Activated T-cell treated with anti-CD3 and anti-CD28 coated beads, Interleukin-2, amount 50 U/mL, for 24 hours (primary cell): ENCODE measurements at regions not wholly inside any gene's neighbourhood (a gene's known extent, or its start where the extent isn't known, plus 50 kb on each side); places are given as distances from the start of the nearest gene placed in this dataset.

ENCODE experiments used
- DNase-seq: peaks from one replicate; pipeline ENCODE4 v3.0.0-alpha.2; 2020
- H3K27ac Mint-ChIP-seq: 2 replicates; pipeline ENCODE4 v1.8.0; 2020; ENCODE audit warnings: mild to moderate bottlenecking, mixed read lengths
- H3K27me3 Mint-ChIP-seq: 2 replicates; pipeline ENCODE4 v1.8.0; 2020; ENCODE audit warnings: mixed read lengths
- H3K36me3 Mint-ChIP-seq: 2 replicates; pipeline ENCODE4 v1.8.0; 2020; ENCODE audit warnings: low read depth, mixed read lengths
- H3K4me1 Mint-ChIP-seq: 2 replicates; pipeline ENCODE4 v1.8.0; 2020; ENCODE audit warnings: low read depth, mixed read lengths
- H3K4me3 Mint-ChIP-seq: 2 replicates; pipeline ENCODE4 v1.8.0; 2020; ENCODE audit warnings: mild to moderate bottlenecking, moderate library complexity, mixed read lengths
- H3K9me3 Mint-ChIP-seq: 2 replicates; pipeline ENCODE4 v1.8.0; 2020; ENCODE audit warnings: mixed read lengths

GRCh38 chr16:9419161-9419560, 327.7 kb downstream of the HAPSTR1 start:
- no peak overlapping the region for H3K27ac Mint-ChIP-seq
- H3K36me3 Mint-ChIP-seq = no peaks in the 10 kb centered on the region
- no peaks in the 10 kb centered on the region for H3K4me1 Mint-ChIP-seq
- no peaks in the 10 kb centered on the region for H3K27me3 Mint-ChIP-seq
- no peak overlapping the region for H3K4me3 Mint-ChIP-seq
- no peak for DNase-seq
- H3K9me3 Mint-ChIP-seq = peaks cover 5% of the 10 kb centered on the region

- Mint-ChIP-seq H3K4me3 (no peak overlapping the region), H3K27ac (no peak overlapping the region), H3K36me3 (no peaks in the 10 kb centered on the region), H3K27me3 (no peaks in the 10 kb centered on the region), H3K9me3 (no peaks in the 10 kb centered on the region), H3K4me1 (no peaks in the 10 kb centered on the region)
- no peak for DNase-seq
These were observed 331.5 kb downstream of the HAPSTR1 start for GRCh38 chr16:9422762-9423513.

- Mint-ChIP-seq H3K4me1 (no peaks in the 10 kb centered on the region), H3K4me3 (no peak overlapping the region), H3K36me3 (no peaks in the 10 kb centered on the region), H3K27me3 (no peaks in the 10 kb centered on the region), H3K9me3 (no peaks in the 10 kb centered on the region), H3K27ac (no peak overlapping the region)
- DNase-seq = no peak
These were observed 333.8 kb downstream of the HAPSTR1 start for GRCh38 chr16:9425236-9425635.

- Mint-ChIP-seq H3K4me3 (no peak overlapping the region), H3K36me3 (no peaks in the 10 kb centered on the region), H3K27me3 (no peaks in the 10 kb centered on the region), H3K27ac (no peak overlapping the region), H3K4me1 (no peaks in the 10 kb centered on the region), H3K9me3 (no peaks in the 10 kb centered on the region)
- no peak for DNase-seq
These were observed 337.0 kb downstream of the HAPSTR1 start for GRCh38 chr16:9428355-9429005.

GRCh38 chr16:9429646-9430330, 338.3 kb downstream of the HAPSTR1 start:
- no peaks in the 10 kb centered on the region for H3K9me3 Mint-ChIP-seq
- no peaks in the 10 kb centered on the region for H3K4me1 Mint-ChIP-seq
- no peak overlapping the region for H3K4me3 Mint-ChIP-seq
- no peak overlapping the region for H3K27ac Mint-ChIP-seq
- no peaks in the 10 kb centered on the region for H3K27me3 Mint-ChIP-seq
- H3K36me3 Mint-ChIP-seq = no peaks in the 10 kb centered on the region
- no peak for DNase-seq

GRCh38 chr16:9434659-9435058, 343.2 kb downstream of the HAPSTR1 start:
- Mint-ChIP-seq H3K4me3 (no peak overlapping the region), H3K27me3 (no peaks in the 10 kb centered on the region), H3K9me3 (no peaks in the 10 kb centered on the region), H3K4me1 (no peaks in the 10 kb centered on the region), H3K36me3 (no peaks in the 10 kb centered on the region), H3K27ac (no peak overlapping the region)
- no peak for DNase-seq

GRCh38 chr16:9436175-9436574, 344.7 kb downstream of the HAPSTR1 start:
- Mint-ChIP-seq H3K4me1 (no peaks in the 10 kb centered on the region), H3K9me3 (no peaks in the 10 kb centered on the region), H3K27me3 (no peaks in the 10 kb centered on the region), H3K36me3 (no peaks in the 10 kb centered on the region), H3K27ac (no peak overlapping the region), H3K4me3 (no peak overlapping the region)
- DNase-seq = no peak

GRCh38 chr16:9437115-9437514, 345.7 kb downstream of the HAPSTR1 start:
- Mint-ChIP-seq H3K36me3 (no peaks in the 10 kb centered on the region), H3K27me3 (no peaks in the 10 kb centered on the region), H3K4me1 (no peaks in the 10 kb centered on the region), H3K9me3 (no peaks in the 10 kb centered on the region), H3K4me3 (no peak overlapping the region), H3K27ac (no peak overlapping the region)
- DNase-seq = no peak

GRCh38 chr16:9438991-9439390, 347.5 kb downstream of the HAPSTR1 start:
- Mint-ChIP-seq H3K36me3 (no peaks in the 10 kb centered on the region), H3K27ac (no peak overlapping the region), H3K9me3 (no peaks in the 10 kb centered on the region), H3K27me3 (no peaks in the 10 kb centered on the region), H3K4me3 (no peak overlapping the region), H3K4me1 (no peaks in the 10 kb centered on the region)
- DNase-seq = no peak

GRCh38 chr16:9441012-9441411, 349.6 kb downstream of the HAPSTR1 start:
- Mint-ChIP-seq H3K27me3 (no peaks in the 10 kb centered on the region), H3K4me3 (no peak overlapping the region), H3K27ac (no peak overlapping the region), H3K4me1 (no peaks in the 10 kb centered on the region), H3K36me3 (no peaks in the 10 kb centered on the region), H3K9me3 (no peaks in the 10 kb centered on the region)
- DNase-seq = no peak

- Mint-ChIP-seq H3K36me3 (no peaks in the 10 kb centered on the region), H3K4me1 (no peaks in the 10 kb centered on the region), H3K27ac (no peak overlapping the region), H3K27me3 (no peaks in the 10 kb centered on the region), H3K4me3 (no peak overlapping the region), H3K9me3 (peaks cover 7% of the 10 kb centered on the region)
- no peak for DNase-seq
These were observed 352.4 kb downstream of the HAPSTR1 start for GRCh38 chr16:9443864-9444263.

GRCh38 chr16:9446471-9447194, 355.2 kb downstream of the HAPSTR1 start:
- H3K4me1 Mint-ChIP-seq = no peaks in the 10 kb centered on the region
- H3K4me3 Mint-ChIP-seq = no peak overlapping the region
- DNase-seq = no peak
- H3K27me3 Mint-ChIP-seq = no peaks in the 10 kb centered on the region
- H3K27ac Mint-ChIP-seq = no peak overlapping the region
- no peaks in the 10 kb centered on the region for H3K36me3 Mint-ChIP-seq
- H3K9me3 Mint-ChIP-seq = peaks cover 19% of the 10 kb centered on the region

- no peak overlapping the region for H3K4me3 Mint-ChIP-seq
- H3K36me3 Mint-ChIP-seq = no peaks in the 10 kb centered on the region
- no peaks in the 10 kb centered on the region for H3K27me3 Mint-ChIP-seq
- H3K27ac Mint-ChIP-seq = no peak overlapping the region
- H3K9me3 Mint-ChIP-seq = peaks cover 19% of the 10 kb centered on the region
- no peaks in the 10 kb centered on the region for H3K4me1 Mint-ChIP-seq
- no peak for DNase-seq
These were observed 355.7 kb downstream of the HAPSTR1 start for GRCh38 chr16:9447195-9447551.

- H3K4me3 Mint-ChIP-seq = no peak overlapping the region
- H3K27me3 Mint-ChIP-seq = no peaks in the 10 kb centered on the region
- DNase-seq = no peak
- H3K9me3 Mint-ChIP-seq = peaks cover 19% of the 10 kb centered on the region
- H3K4me1 Mint-ChIP-seq = no peaks in the 10 kb centered on the region
- no peaks in the 10 kb centered on the region for H3K36me3 Mint-ChIP-seq
- H3K27ac Mint-ChIP-seq = no peak overlapping the region
These were observed 356.3 kb downstream of the HAPSTR1 start for GRCh38 chr16:9447699-9448098.

GRCh38 chr16:9449597-9449996, 358.2 kb downstream of the HAPSTR1 start:
- no peaks in the 10 kb centered on the region for H3K36me3 Mint-ChIP-seq
- H3K27ac Mint-ChIP-seq = no peak overlapping the region
- H3K4me3 Mint-ChIP-seq = no peak overlapping the region

More at GRCh38 chr16:9449597-9449996, 358.2 kb downstream of the HAPSTR1 start:
- H3K9me3 Mint-ChIP-seq = peaks cover 19% of the 10 kb centered on the region
- no peak for DNase-seq
- no peaks in the 10 kb centered on the region for H3K4me1 Mint-ChIP-seq
- no peaks in the 10 kb centered on the region for H3K27me3 Mint-ChIP-seq
